ENCODE measurements at regions not wholly inside any gene's neighbourhood (a gene's known extent, or its start where the extent isn't known, plus 50 kb on each side); places are given as distances from the start of the nearest gene placed in this dataset.

DNA sequence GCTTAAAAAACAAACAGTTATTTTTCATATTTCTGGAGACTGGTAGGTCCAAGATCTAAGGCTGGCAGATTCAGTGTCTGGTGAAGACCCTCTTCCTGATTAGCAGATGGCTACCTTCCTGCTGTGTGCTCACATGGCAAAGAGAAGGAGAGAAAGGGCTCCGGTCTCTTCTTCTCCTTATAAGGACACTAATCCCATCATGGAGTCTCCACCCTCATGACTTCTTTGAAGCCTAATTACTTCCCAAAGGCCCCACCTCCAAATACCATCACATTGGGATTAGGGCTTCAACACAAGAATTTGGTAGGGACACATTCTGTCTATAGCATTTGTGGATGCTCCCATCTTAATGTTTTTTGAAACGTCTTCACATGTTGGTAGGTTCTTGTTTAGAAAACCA is 391.1 kb downstream of the TMEM161B start:
- ChIA-PET CTCF (no interaction called here), POLR2A (no interaction called here)
- no peak for ATAC-seq (replicated peaks in 1 of 4)
- Mint-ChIP-seq H3K9me3 (peaks cover 18 to 22% (median 18%) of the 10 kb centered on the region in 3 donors), H3K4me1 (no peaks in the 10 kb centered on the region), H3K27me3 (no peaks in the 10 kb centered on the region), H3K36me3 (no peaks in the 10 kb centered on the region), H3K4me3 (no peak overlapping the region), H3K27ac (no peak overlapping the region)
- no CpG with 5 or more reads among the region's 2 CpGs for WGBS (ENCODE audit: insufficient coverage)
- Histone ChIP-seq H3K4me1 (ENCODE audit: control insufficient read depth in 1 of 2, extremely low read depth in 1 of 2, insufficient read depth in 2 of 2, low read length in 2 of 2) (no peaks in the 10 kb centered on the region), H3K27me3 (replicated peaks in 1 of 2; ENCODE audit: control insufficient read depth in 2 of 2, extremely low read depth in 1 of 2, insufficient read depth in 2 of 2, low read length in 1 of 2) (no peaks in the 10 kb centered on the region), H3K4me3 (ENCODE audit: control insufficient read depth in 1 of 2, extremely low read depth in 1 of 2, low read length in 1 of 2) (no peak overlapping the region), H3K36me3 (ENCODE audit: control insufficient read depth in 2 of 2, extremely low read depth in 1 of 2, insufficient read depth in 1 of 2, low read length in 1 of 2) (no peaks in the 10 kb centered on the region), H3K9me3 (no peaks in the 10 kb centered on the region), H3K27ac (ENCODE audit: low read length) (no peak overlapping the region)
- DNase-seq = no peak

DNA sequence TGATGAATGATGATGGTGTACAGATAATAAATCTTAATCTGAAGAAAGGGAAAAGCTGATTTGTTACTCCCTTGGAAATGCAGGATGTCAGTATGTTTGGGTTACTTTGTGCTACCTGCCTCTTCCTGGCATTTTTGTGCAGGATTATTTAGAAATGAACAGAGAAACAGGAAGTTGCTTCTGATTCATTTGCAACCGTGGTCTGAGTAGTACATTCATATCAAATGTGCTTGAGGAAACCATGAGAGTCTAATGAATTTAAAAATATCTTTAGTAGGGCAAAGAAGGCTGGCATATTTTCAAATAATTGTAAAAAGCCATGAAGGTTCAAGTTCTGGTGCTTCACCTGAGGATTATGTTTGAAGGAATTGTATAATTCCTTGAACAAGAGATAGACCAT is 391.6 kb downstream of the TMEM161B start:
- Histone ChIP-seq H3K4me1 (ENCODE audit: control insufficient read depth in 1 of 2, extremely low read depth in 1 of 2, insufficient read depth in 2 of 2, low read length in 2 of 2) (no peaks in the 10 kb centered on the region), H3K27ac (ENCODE audit: low read length) (no peak overlapping the region), H3K27me3 (replicated peaks in 1 of 2; ENCODE audit: control insufficient read depth in 2 of 2, extremely low read depth in 1 of 2, insufficient read depth in 2 of 2, low read length in 1 of 2) (no peaks in the 10 kb centered on the region), H3K4me3 (ENCODE audit: control insufficient read depth in 1 of 2, extremely low read depth in 1 of 2, low read length in 1 of 2) (no peak overlapping the region), H3K36me3 (ENCODE audit: control insufficient read depth in 2 of 2, extremely low read depth in 1 of 2, insufficient read depth in 1 of 2, low read length in 1 of 2) (no peaks in the 10 kb centered on the region), H3K9me3 (no peaks in the 10 kb centered on the region)
- ChIA-PET POLR2A (no interaction called here), CTCF (no interaction called here)
- no peak for DNase-seq
- WGBS (ENCODE audit: insufficient coverage) = 0% methylated on average over 1 of the region's 1 CpG
- H3K9me3 Mint-ChIP-seq = peaks cover 18 to 22% (median 18%) of the 10 kb centered on the region in 3 donors
- no peaks in the 10 kb centered on the region for H3K4me1 Mint-ChIP-seq
- no peak for ATAC-seq (replicated peaks in 1 of 4)
- H3K27ac Mint-ChIP-seq = no peak overlapping the region
- no peak overlapping the region for H3K4me3 Mint-ChIP-seq
- no peaks in the 10 kb centered on the region for H3K36me3 Mint-ChIP-seq
- H3K27me3 Mint-ChIP-seq = no peaks in the 10 kb centered on the region

GRCh38 chr5:87876616-87877015 is 392.0 kb downstream of the TMEM161B start:
- Mint-ChIP-seq H3K9me3 (peaks cover 16 to 20% (median 16%) of the 10 kb centered on the region in 3 donors), H3K4me3 (no peak overlapping the region), H3K27ac (no peak overlapping the region), H3K27me3 (no peaks in the 10 kb centered on the region), H3K36me3 (no peaks in the 10 kb centered on the region), H3K4me1 (no peaks in the 10 kb centered on the region)
- POLR2A ChIA-PET = no interaction called here
- CTCF ChIA-PET = no interaction called here
- Histone ChIP-seq H3K36me3 (ENCODE audit: control insufficient read depth in 2 of 2, extremely low read depth in 1 of 2, insufficient read depth in 1 of 2, low read length in 1 of 2) (no peaks in the 10 kb centered on the region), H3K4me1 (ENCODE audit: control insufficient read depth in 1 of 2, extremely low read depth in 1 of 2, insufficient read depth in 2 of 2, low read length in 2 of 2) (no peaks in the 10 kb centered on the region), H3K9me3 (no peaks in the 10 kb centered on the region), H3K27ac (ENCODE audit: low read length) (no peak overlapping the region), H3K27me3 (replicated peaks in 1 of 2; ENCODE audit: control insufficient read depth in 2 of 2, extremely low read depth in 1 of 2, insufficient read depth in 2 of 2, low read length in 1 of 2) (no peaks in the 10 kb centered on the region), H3K4me3 (ENCODE audit: control insufficient read depth in 1 of 2, extremely low read depth in 1 of 2, low read length in 1 of 2) (no peak overlapping the region)
- no peak for ATAC-seq (replicated peaks in 1 of 4)
- WGBS (ENCODE audit: insufficient coverage) = no CpG with 5 or more reads among the region's 2 CpGs
- DNase-seq = no peak

GRCh38 chr5:87872986-87873385 is 395.7 kb downstream of the TMEM161B start:
- Histone ChIP-seq H3K27ac (ENCODE audit: low read length) (no peak overlapping the region), H3K9me3 (no peaks in the 10 kb centered on the region), H3K27me3 (replicated peaks in 1 of 2; ENCODE audit: control insufficient read depth in 2 of 2, extremely low read depth in 1 of 2, insufficient read depth in 2 of 2, low read length in 1 of 2) (no peaks in the 10 kb centered on the region), H3K4me3 (ENCODE audit: control insufficient read depth in 1 of 2, extremely low read depth in 1 of 2, low read length in 1 of 2) (no peak overlapping the region), H3K4me1 (ENCODE audit: control insufficient read depth in 1 of 2, extremely low read depth in 1 of 2, insufficient read depth in 2 of 2, low read length in 2 of 2) (no peaks in the 10 kb centered on the region), H3K36me3 (ENCODE audit: control insufficient read depth in 2 of 2, extremely low read depth in 1 of 2, insufficient read depth in 1 of 2, low read length in 1 of 2) (no peaks in the 10 kb centered on the region)
- H3K4me1 Mint-ChIP-seq = no peaks in the 10 kb centered on the region
- peaks cover 0 to 5% (median 3%) of the 10 kb centered on the region in 3 donors for H3K9me3 Mint-ChIP-seq
- H3K27me3 Mint-ChIP-seq = no peaks in the 10 kb centered on the region
- ChIA-PET CTCF (no interaction called here), POLR2A (no interaction called here)
- no peaks in the 10 kb centered on the region for H3K36me3 Mint-ChIP-seq
- ATAC-seq (replicated peaks in 1 of 4) (no peak), DNase-seq (no peak)
- H3K4me3 Mint-ChIP-seq = no peak overlapping the region
- WGBS (ENCODE audit: insufficient coverage) = 85% methylated on average over 2 of the region's 3 CpGs
- no peak overlapping the region for H3K27ac Mint-ChIP-seq

GRCh38 chr5:87868792-87869191 is 399.9 kb downstream of the TMEM161B start:
- WGBS (ENCODE audit: insufficient coverage) = no CpG with 5 or more reads among the region's 1 CpG
- no peaks in the 10 kb centered on the region for H3K36me3 Mint-ChIP-seq

DNA sequence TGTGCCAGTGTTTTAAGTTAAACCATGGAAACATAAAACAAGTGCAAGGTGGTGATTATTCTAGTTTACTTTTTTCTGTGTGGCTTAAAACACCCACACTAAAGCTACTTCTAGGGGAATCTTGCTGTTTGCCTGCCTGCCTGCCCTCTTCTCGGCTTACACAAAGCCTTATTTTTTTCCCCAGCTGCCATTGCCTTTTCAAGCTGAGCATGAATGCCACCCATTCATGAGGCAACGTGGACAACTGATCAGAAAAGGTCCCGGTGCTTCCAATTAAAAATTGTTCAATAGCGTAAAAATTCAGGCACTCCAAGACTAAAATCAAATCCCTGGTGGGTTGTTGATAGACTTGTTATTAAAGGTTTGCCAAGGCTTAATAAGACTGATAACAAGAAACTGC is 401.4 kb downstream of the TMEM161B start:
- Histone ChIP-seq H3K4me1 (ENCODE audit: control insufficient read depth in 1 of 2, extremely low read depth in 1 of 2, insufficient read depth in 2 of 2, low read length in 2 of 2) (no peaks in the 10 kb centered on the region), H3K27me3 (replicated peaks in 1 of 2; ENCODE audit: control insufficient read depth in 2 of 2, extremely low read depth in 1 of 2, insufficient read depth in 2 of 2, low read length in 1 of 2) (no peaks in the 10 kb centered on the region), H3K9me3 (no peaks in the 10 kb centered on the region), H3K4me3 (ENCODE audit: control insufficient read depth in 1 of 2, extremely low read depth in 1 of 2, low read length in 1 of 2) (no peak overlapping the region), H3K27ac (ENCODE audit: low read length) (no peak overlapping the region), H3K36me3 (ENCODE audit: control insufficient read depth in 2 of 2, extremely low read depth in 1 of 2, insufficient read depth in 1 of 2, low read length in 1 of 2) (no peaks in the 10 kb centered on the region)
- DNase-seq (no peak), ATAC-seq (replicated peaks in 1 of 4) (no peak)
- POLR2A ChIA-PET = no interaction called here
- 48% methylated on average over 3 of the region's 4 CpGs for WGBS (ENCODE audit: insufficient coverage)
- Mint-ChIP-seq H3K4me3 (no peak overlapping the region), H3K36me3 (no peaks in the 10 kb centered on the region), H3K27me3 (no peaks in the 10 kb centered on the region), H3K27ac (no peak overlapping the region), H3K4me1 (no peaks in the 10 kb centered on the region), H3K9me3 (peaks cover 3 to 9% (median 4%) of the 10 kb centered on the region in 3 donors)
- CTCF ChIA-PET = no interaction called here

More at GRCh38 chr5:87868792-87869191, 399.9 kb downstream of the TMEM161B start:
- H3K4me3 ChIP-seq (ENCODE audit: control insufficient read depth in 1 of 2, extremely low read depth in 1 of 2, low read length in 1 of 2) = no peak overlapping the region
- H3K27me3 ChIP-seq (replicated peaks in 1 of 2; ENCODE audit: control insufficient read depth in 2 of 2, extremely low read depth in 1 of 2, insufficient read depth in 2 of 2, low read length in 1 of 2) = no peaks in the 10 kb centered on the region
- DNase-seq (no peak), ATAC-seq (replicated peaks in 1 of 4) (no peak)
- H3K9me3 ChIP-seq = no peaks in the 10 kb centered on the region
- CTCF ChIA-PET = no interaction called here
- H3K9me3 Mint-ChIP-seq = peaks cover 0 to 12% (median 0%) of the 10 kb centered on the region in 3 donors
- H3K27ac Mint-ChIP-seq = no peak overlapping the region
- no peak overlapping the region for H3K27ac ChIP-seq (ENCODE audit: low read length)
- no peaks in the 10 kb centered on the region for H3K27me3 Mint-ChIP-seq
- no peaks in the 10 kb centered on the region for H3K36me3 ChIP-seq (ENCODE audit: control insufficient read depth in 2 of 2, extremely low read depth in 1 of 2, insufficient read depth in 1 of 2, low read length in 1 of 2)
- POLR2A ChIA-PET = no interaction called here
- no peak overlapping the region for H3K4me3 Mint-ChIP-seq
- H3K4me1 ChIP-seq (ENCODE audit: control insufficient read depth in 1 of 2, extremely low read depth in 1 of 2, insufficient read depth in 2 of 2, low read length in 2 of 2) = no peaks in the 10 kb centered on the region
- no peaks in the 10 kb centered on the region for H3K4me1 Mint-ChIP-seq

GRCh38 chr5:87853541-87853940 is 415.1 kb downstream of the TMEM161B start:
- Mint-ChIP-seq H3K4me3 (no peak overlapping the region), H3K27me3 (no peaks in the 10 kb centered on the region), H3K4me1 (no peaks in the 10 kb centered on the region), H3K27ac (no peak overlapping the region), H3K36me3 (no peaks in the 10 kb centered on the region), H3K9me3 (peaks cover 4 to 5% (median 5%) of the 10 kb centered on the region in 3 donors)
- H3K27ac ChIP-seq (ENCODE audit: low read length) = no peak overlapping the region
- no CpG with 5 or more reads among the region's 2 CpGs for WGBS (ENCODE audit: insufficient coverage)
- H3K4me3 ChIP-seq (ENCODE audit: control insufficient read depth in 1 of 2, extremely low read depth in 1 of 2, low read length in 1 of 2) = no peak overlapping the region
- ChIA-PET CTCF (no interaction called here), POLR2A (no interaction called here)
- no peaks in the 10 kb centered on the region for H3K4me1 ChIP-seq (ENCODE audit: control insufficient read depth in 1 of 2, extremely low read depth in 1 of 2, insufficient read depth in 2 of 2, low read length in 2 of 2)
- no peak for DNase-seq
- H3K9me3 ChIP-seq = no peaks in the 10 kb centered on the region
- H3K36me3 ChIP-seq (ENCODE audit: control insufficient read depth in 2 of 2, extremely low read depth in 1 of 2, insufficient read depth in 1 of 2, low read length in 1 of 2) = no peaks in the 10 kb centered on the region
- no peak for ATAC-seq (replicated peaks in 1 of 4)
- H3K27me3 ChIP-seq (replicated peaks in 1 of 2; ENCODE audit: control insufficient read depth in 2 of 2, extremely low read depth in 1 of 2, insufficient read depth in 2 of 2, low read length in 1 of 2) = no peaks in the 10 kb centered on the region
